Trophoblast cell (in vitro differentiated cells and primary cell): ENCODE measurements at regions not wholly inside any gene's neighbourhood (a gene's known extent, or its start where the extent isn't known, plus 50 kb on each side); places are given as distances from the start of the nearest gene placed in this dataset.

Experiments used
- DNase-seq, 2 donors: peaks; one replicate each; pipeline ENCODE4 v3.0.0-alpha.2; 2016
- H2AFZ ChIP-seq: 2 replicates; pipeline ENCODE4 v1.6.1; 2013; ENCODE audit warnings: low read length, moderate library complexity, mild to moderate bottlenecking; ENCODE audit not compliant: insufficient read depth, poor library complexity
- H2AK5ac ChIP-seq: 2 replicates; pipeline ENCODE4 v1.6.1; 2013; ENCODE audit warnings: mild to moderate bottlenecking, low read length
- H2BK120ac ChIP-seq: 2 replicates; pipeline ENCODE4 v1.6.1; 2013; ENCODE audit warnings: low read length, mild to moderate bottlenecking, moderate library complexity; ENCODE audit not compliant: insufficient read depth, poor library complexity
- H2BK12ac ChIP-seq: 2 replicates; pipeline ENCODE4 v1.6.1; 2013; ENCODE audit warnings: mild to moderate bottlenecking, low read length, moderate library complexity
- H2BK5ac ChIP-seq: 2 replicates; pipeline ENCODE4 v1.6.1; 2013; ENCODE audit warnings: low read length, low read depth, moderate library complexity, mild to moderate bottlenecking; ENCODE audit not compliant: poor library complexity
- H3K14ac ChIP-seq: 2 replicates; pipeline ENCODE4 v1.6.1; 2013; ENCODE audit warnings: mild to moderate bottlenecking, low read length
- H3K18ac ChIP-seq: 2 replicates; pipeline ENCODE4 v1.6.1; 2013; ENCODE audit warnings: mild to moderate bottlenecking, low read length
- H3K23ac ChIP-seq: 2 replicates; pipeline ENCODE4 v1.6.1; 2013; ENCODE audit warnings: low read length
- H3K27ac ChIP-seq: 2 replicates; pipeline ENCODE4 v1.5.1; 2013; ENCODE audit warnings: low read depth, mild to moderate bottlenecking, inconsistent platforms, low read length, moderate library complexity
- H3K27me3 ChIP-seq: 2 replicates; pipeline ENCODE4 v1.6.1; 2013; ENCODE audit warnings: inconsistent platforms, mild to moderate bottlenecking, low read length, moderate library complexity; ENCODE audit not compliant: insufficient read depth
- H3K36me3 ChIP-seq, 2 experiments: 1 replicate in 1 of 2; 2 replicates in 1 of 2; pipeline ENCODE4 v1.6.1; 2013; ENCODE audit warnings: low read length in 2 of 2, mild to moderate bottlenecking in 2 of 2, moderate library complexity in 1 of 2; ENCODE audit not compliant: insufficient read depth in 2 of 2, control insufficient read depth in 1 of 2
- H3K4ac ChIP-seq: 2 replicates; pipeline ENCODE4 v1.6.1; 2013; ENCODE audit warnings: low read depth, mild to moderate bottlenecking, low read length, moderate library complexity
- H3K4me1 ChIP-seq, 2 experiments: 1 replicate in 1 of 2; 2 replicates in 1 of 2; pipeline ENCODE4 v1.6.1; 2013; ENCODE audit warnings: low read length in 2 of 2, mild to moderate bottlenecking in 2 of 2, moderate library complexity in 1 of 2; ENCODE audit not compliant: insufficient read depth in 2 of 2, control insufficient read depth in 1 of 2
- H3K4me2 ChIP-seq: 2 replicates; pipeline ENCODE4 v1.6.1; 2013; ENCODE audit warnings: inconsistent platforms, mild to moderate bottlenecking, low read length, moderate library complexity
- H3K4me3 ChIP-seq: 2 replicates; pipeline ENCODE4 v1.5.1; 2013; ENCODE audit warnings: mild to moderate bottlenecking, low read depth, low read length, inconsistent platforms
- H3K79me1 ChIP-seq: one replicate; pipeline ENCODE4 v1.6.1; 2013; ENCODE audit warnings: low read length
- H3K79me2 ChIP-seq: 2 replicates; pipeline ENCODE4 v1.6.1; 2013; ENCODE audit warnings: low read length, mild to moderate bottlenecking; ENCODE audit not compliant: control insufficient read depth, insufficient read depth, poor library complexity
- H3K9ac ChIP-seq: 2 replicates; pipeline ENCODE4 v1.6.1; 2013; ENCODE audit warnings: mild to moderate bottlenecking, low read length
- H3K9me3 ChIP-seq: 2 replicates; pipeline ENCODE4 v1.6.1; 2013; ENCODE audit warnings: low read depth, mild to moderate bottlenecking, control low read depth, inconsistent platforms, low read length; ENCODE audit not compliant: insufficient read depth
- H4K12ac ChIP-seq: 2 replicates; pipeline ENCODE4 v1.6.1; 2013; ENCODE audit warnings: low read depth, mild to moderate bottlenecking, low read length, moderate library complexity
- H4K8ac ChIP-seq: 2 replicates; pipeline ENCODE4 v1.6.1; 2013; ENCODE audit warnings: low read depth, mild to moderate bottlenecking, low read length, moderate library complexity
- H4K91ac ChIP-seq: one replicate; pipeline ENCODE4 v1.6.1; 2013; ENCODE audit warnings: low read depth, mild to moderate bottlenecking, low read length, moderate library complexity
- whole genome bisulfite sequencing: extraction: QIAGEN DNeasy Blood & Tissue Kit; methylation state at CpG from one replicate; pipeline ENCODE4 v1.1.7; 2013; ENCODE audit warnings: missing lambda C conversion rate; ENCODE audit not compliant: insufficient read length, insufficient coverage; ENCODE audit errors: extremely low coverage; 5-methylcytosine and 5-hydroxymethylcytosine counted together

GRCh38 chr18:57287766-57288165, 64.6 kb upstream of the ST8SIA3 start:
- no peak overlapping the region for H3K27ac ChIP-seq
- H3K9me3 ChIP-seq: peaks cover 3% of the 10 kb centered on the region
- H3K4me3 ChIP-seq: no peak overlapping the region
- DNase-seq: no peak
- H3K79me2 ChIP-seq: no peaks in the 10 kb centered on the region
- H2BK5ac ChIP-seq: no peak overlapping the region
- WGBS: no CpG with 5 or more reads among the region's 2 CpGs
- no peaks in the 10 kb centered on the region for H3K27me3 ChIP-seq
- no peak overlapping the region for H4K8ac ChIP-seq
- no peak overlapping the region for H2AFZ ChIP-seq
- no peak overlapping the region for H3K14ac ChIP-seq
- H3K4me2 ChIP-seq: no peak overlapping the region
- H3K9ac ChIP-seq: no peak overlapping the region
- H3K18ac ChIP-seq: no peak overlapping the region
- H4K91ac ChIP-seq: no peak overlapping the region
- no peaks in the 10 kb centered on the region for H3K79me1 ChIP-seq
- H3K4ac ChIP-seq: no peak overlapping the region
- H2BK120ac ChIP-seq: no peak overlapping the region
- H2AK5ac ChIP-seq: no peak overlapping the region
- no peaks in the 10 kb centered on the region for H3K36me3 ChIP-seq
- no peak overlapping the region for H4K12ac ChIP-seq
- no peak overlapping the region for H3K23ac ChIP-seq
- H2BK12ac ChIP-seq: no peak overlapping the region
- no peaks in the 10 kb centered on the region for H3K4me1 ChIP-seq

GRCh38 chr18:57294547-57294946, 57.8 kb upstream of the ST8SIA3 start:
- H3K23ac ChIP-seq: no peak overlapping the region
- H2BK12ac ChIP-seq: no peak overlapping the region
- no peak overlapping the region for H4K91ac ChIP-seq
- no peaks in the 10 kb centered on the region for H3K36me3 ChIP-seq
- no peak overlapping the region for H3K27ac ChIP-seq
- H2AK5ac ChIP-seq: no peak overlapping the region
- no peak for DNase-seq
- H2BK120ac ChIP-seq: no peak overlapping the region
- H4K8ac ChIP-seq: no peak overlapping the region
- no peaks in the 10 kb centered on the region for H3K4me1 ChIP-seq
- H3K27me3 ChIP-seq: no peaks in the 10 kb centered on the region
- no peak overlapping the region for H3K18ac ChIP-seq
- H3K9me3 ChIP-seq: no peaks in the 10 kb centered on the region
- no peak overlapping the region for H3K14ac ChIP-seq
- no peak overlapping the region for H3K4me2 ChIP-seq
- H2BK5ac ChIP-seq: no peak overlapping the region
- no peak overlapping the region for H3K4ac ChIP-seq
- WGBS: no CpG with 5 or more reads among the region's 2 CpGs
- H4K12ac ChIP-seq: no peak overlapping the region
- no peak overlapping the region for H3K4me3 ChIP-seq
- H2AFZ ChIP-seq: no peak overlapping the region
- no peak overlapping the region for H3K9ac ChIP-seq
- no peaks in the 10 kb centered on the region for H3K79me2 ChIP-seq
- H3K79me1 ChIP-seq: no peaks in the 10 kb centered on the region

GRCh38 chr18:57296336-57296735, 56.0 kb upstream of the ST8SIA3 start:
- no peak overlapping the region for H3K23ac ChIP-seq
- H3K18ac ChIP-seq: no peak overlapping the region
- no peak overlapping the region for H4K91ac ChIP-seq
- no peaks in the 10 kb centered on the region for H3K79me2 ChIP-seq
- H2AFZ ChIP-seq: no peak overlapping the region
- H3K36me3 ChIP-seq: no peaks in the 10 kb centered on the region
- H4K8ac ChIP-seq: no peak overlapping the region
- no peak overlapping the region for H3K4me2 ChIP-seq
- H3K9me3 ChIP-seq: no peaks in the 10 kb centered on the region
- H3K4ac ChIP-seq: no peak overlapping the region
- H3K14ac ChIP-seq: no peak overlapping the region
- H3K4me1 ChIP-seq: no peaks in the 10 kb centered on the region
- no peak overlapping the region for H3K4me3 ChIP-seq
- H2BK12ac ChIP-seq: no peak overlapping the region
- no peaks in the 10 kb centered on the region for H3K79me1 ChIP-seq
- H2BK120ac ChIP-seq: no peak overlapping the region
- no peak overlapping the region for H2AK5ac ChIP-seq
- no peak overlapping the region for H3K9ac ChIP-seq
- no peak overlapping the region for H4K12ac ChIP-seq
- no peaks in the 10 kb centered on the region for H3K27me3 ChIP-seq
- no peak for DNase-seq
- no peak overlapping the region for H2BK5ac ChIP-seq
- H3K27ac ChIP-seq: no peak overlapping the region

GRCh38 chr18:57297306-57297705, 55.1 kb upstream of the ST8SIA3 start:
- Histone ChIP-seq H3K4me2 (no peak overlapping the region), H3K14ac (no peak overlapping the region), H3K18ac (no peak overlapping the region), H3K9me3 (no peaks in the 10 kb centered on the region), H3K4me1 (no peaks in the 10 kb centered on the region), H3K27me3 (no peaks in the 10 kb centered on the region), H2AK5ac (no peak overlapping the region), H3K36me3 (no peaks in the 10 kb centered on the region), H4K12ac (no peak overlapping the region), H3K79me2 (no peaks in the 10 kb centered on the region), H2AFZ (no peak overlapping the region), H3K4me3 (no peak overlapping the region), H3K23ac (no peak overlapping the region), H2BK120ac (no peak overlapping the region), H4K91ac (no peak overlapping the region), H3K79me1 (no peaks in the 10 kb centered on the region), H2BK12ac (no peak overlapping the region), H2BK5ac (no peak overlapping the region), H4K8ac (no peak overlapping the region), H3K4ac (no peak overlapping the region), H3K27ac (no peak overlapping the region), H3K9ac (no peak overlapping the region)
- WGBS: no CpG with 5 or more reads among the region's 7 CpGs
- no peak for DNase-seq

GRCh38 chr18:57299931-57300330, 52.4 kb upstream of the ST8SIA3 start:
- Histone ChIP-seq H3K27ac (no peak overlapping the region), H3K9me3 (no peaks in the 10 kb centered on the region), H3K23ac (no peak overlapping the region), H3K79me2 (no peaks in the 10 kb centered on the region), H3K14ac (no peak overlapping the region), H2AFZ (no peak overlapping the region), H2BK120ac (no peak overlapping the region), H2AK5ac (no peak overlapping the region), H2BK12ac (no peak overlapping the region), H4K91ac (no peak overlapping the region), H3K36me3 (no peaks in the 10 kb centered on the region), H3K4me2 (no peak overlapping the region), H2BK5ac (no peak overlapping the region), H3K27me3 (no peaks in the 10 kb centered on the region), H3K79me1 (no peaks in the 10 kb centered on the region), H3K4me3 (no peak overlapping the region), H3K4ac (no peak overlapping the region), H3K18ac (no peak overlapping the region), H4K8ac (no peak overlapping the region), H4K12ac (no peak overlapping the region), H3K9ac (no peak overlapping the region), H3K4me1 (no peaks in the 10 kb centered on the region)
- DNase-seq: no peak
